ENCODE measurements at regions not wholly inside any gene's neighbourhood (a gene's known extent, or its start where the extent isn't known, plus 50 kb on each side); places are given as distances from the start of the nearest gene placed in this dataset.
A peak's percentile ranks its signal among the peaks of the same experiment; 100 is the strongest.
"Not testable (repeated sequence)": the region's sequence is repeated elsewhere in the genome, so short reads cannot be mapped to it uniquely, and the experiment has no call there.

DNA sequence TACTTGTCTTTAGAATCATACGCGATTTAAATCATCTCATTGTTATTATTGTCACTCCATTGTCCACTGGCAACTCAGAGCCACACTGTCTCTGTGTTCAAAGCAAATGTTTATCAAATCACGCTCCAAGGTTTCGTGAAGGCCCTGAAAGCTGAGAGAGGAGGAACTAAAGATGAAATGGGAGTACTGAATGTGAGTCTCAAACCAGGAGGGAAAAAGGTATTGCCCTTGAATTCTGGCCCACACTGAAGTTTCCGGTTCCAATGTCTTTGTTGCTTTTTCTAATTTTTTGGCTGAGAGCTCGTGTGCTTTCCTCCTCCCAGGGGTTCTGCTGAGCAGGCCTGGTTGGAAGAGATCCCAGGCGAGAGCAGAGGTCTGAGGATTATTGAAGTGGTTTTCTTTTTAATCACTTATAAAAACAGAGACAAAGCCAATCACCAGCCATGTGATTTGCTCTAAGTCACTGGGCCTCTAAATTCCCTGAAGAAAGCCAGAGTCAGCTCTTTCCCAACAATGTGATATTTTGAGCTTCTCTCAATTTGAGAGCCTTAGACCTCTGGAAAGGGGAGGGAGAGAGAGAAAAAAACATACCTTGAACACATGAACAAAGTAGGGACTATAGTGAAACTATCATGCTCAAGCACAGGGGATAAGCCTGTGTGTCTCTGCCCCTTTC is 420.8 kb upstream of the GRAMD2B start:
- peak; percentile 86 for DNase-seq

DNA sequence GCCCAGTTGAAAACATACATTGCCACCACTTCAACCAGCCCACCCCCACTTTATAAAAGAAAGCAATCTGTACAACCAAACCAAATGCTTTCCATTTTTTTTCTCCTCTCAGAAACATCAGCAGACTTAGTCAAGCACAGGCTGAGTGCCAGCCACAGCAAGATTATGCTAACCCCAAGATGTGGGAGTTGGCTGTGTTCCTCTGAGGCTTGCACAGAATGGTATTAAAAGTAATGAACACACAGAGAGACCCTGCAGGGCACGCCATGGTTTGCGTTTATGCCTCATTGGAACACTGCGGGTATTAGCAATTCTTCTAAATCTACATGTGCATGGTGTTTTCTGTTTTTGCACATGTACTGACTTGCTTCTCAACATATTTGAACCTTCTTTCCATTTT is 419.9 kb upstream of the GRAMD2B start:
- peak; percentile 68 for DNase-seq

- DNase-seq, result peak; percentile 98
These were observed 418.6 kb upstream of the GRAMD2B start for GRCh38 chr5:126004636-126005035.

DNA sequence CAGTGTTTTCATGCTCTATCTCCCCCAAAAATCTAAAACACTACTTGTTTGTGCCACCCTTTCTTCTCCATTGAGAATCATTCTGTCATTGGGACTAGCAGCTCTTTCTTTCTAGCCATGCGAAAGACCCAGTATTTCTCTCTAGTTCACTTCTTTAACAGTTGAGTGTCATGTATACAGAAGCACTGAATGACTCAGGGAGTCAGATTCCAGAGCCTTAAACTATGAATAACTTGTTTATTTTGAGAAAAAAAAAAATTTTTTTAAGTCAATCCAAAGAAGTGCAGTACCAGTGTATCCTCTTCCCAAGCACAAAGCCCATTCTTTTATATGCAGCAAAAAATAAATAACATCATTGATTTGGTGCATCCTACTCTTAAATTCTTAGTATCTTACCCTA is 415.4 kb upstream of the GRAMD2B start:
- DNase-seq, result no peak

DNA sequence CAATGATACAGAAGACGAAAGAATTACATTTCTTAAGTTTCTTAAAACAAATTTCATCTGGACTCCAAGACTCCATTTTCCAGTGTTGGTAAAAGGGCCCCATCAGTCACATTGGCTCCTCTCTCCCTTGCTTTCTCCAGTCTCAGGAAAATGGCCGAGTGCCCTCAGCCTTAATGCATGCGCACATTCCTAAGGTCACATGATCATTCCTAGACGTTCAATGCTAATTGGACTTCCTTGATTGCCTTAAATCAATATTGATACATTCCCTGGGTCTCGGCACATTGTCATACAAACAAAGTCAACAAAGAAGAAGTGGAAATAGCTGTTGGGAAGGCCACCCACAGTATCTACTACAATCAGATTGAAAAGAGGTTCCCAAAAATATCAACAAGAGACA is 413.6 kb upstream of the GRAMD2B start:
- no peak for DNase-seq

- DNase-seq, result not testable (repeated sequence)
These were observed 411.7 kb upstream of the GRAMD2B start for GRCh38 chr5:126011526-126011925.

- no peak for DNase-seq
These were observed 408.5 kb upstream of the GRAMD2B start for GRCh38 chr5:126014676-126015075.

DNA sequence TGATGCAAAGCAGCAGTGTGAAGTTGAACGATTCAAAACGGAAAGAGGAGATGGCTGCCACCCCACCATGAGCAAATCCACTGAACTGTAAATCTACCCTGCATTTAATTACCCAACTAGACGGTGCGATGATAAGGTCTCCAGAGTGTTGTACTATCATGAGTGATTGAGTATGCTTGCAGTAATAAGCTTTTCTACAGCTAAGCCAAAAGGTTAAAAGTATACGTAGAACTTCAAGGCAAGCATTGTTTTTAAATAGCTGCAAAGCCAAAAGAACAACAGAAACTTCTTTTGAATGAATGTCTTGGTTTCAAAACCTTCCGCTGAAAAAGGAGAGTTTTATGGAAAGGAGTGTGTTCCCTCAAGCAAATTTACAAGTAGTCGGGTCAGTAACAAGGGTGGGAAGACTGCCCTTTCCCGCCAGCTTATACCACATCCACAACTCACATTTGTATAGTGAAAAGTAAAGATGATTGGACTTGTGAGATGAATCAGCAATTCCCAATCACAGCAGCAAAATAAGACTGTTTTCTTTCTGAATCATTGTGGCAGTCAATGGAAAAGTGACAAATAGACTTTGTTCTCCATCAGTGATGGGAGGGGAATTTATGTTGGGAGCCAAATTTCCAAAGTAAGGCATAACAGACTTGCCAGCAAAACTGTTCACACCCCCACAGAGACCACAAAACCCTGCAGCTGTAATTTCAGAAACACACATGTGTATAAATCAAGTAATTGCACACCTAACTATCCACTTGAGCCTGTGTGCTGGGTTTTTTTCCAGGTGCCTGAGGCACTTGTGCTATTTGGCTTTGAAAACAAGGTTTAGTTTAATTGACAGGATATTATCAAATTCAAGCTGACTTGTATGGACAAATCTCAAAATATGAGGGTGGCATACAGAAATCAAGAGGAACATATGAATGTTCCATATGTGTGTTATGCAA is 407.7 kb upstream of the GRAMD2B start:
- DNase-seq, result peak; percentile 89

- DNase-seq, result peak; percentile 1
These were observed 407.0 kb upstream of the GRAMD2B start for GRCh38 chr5:126016256-126016655.

DNA sequence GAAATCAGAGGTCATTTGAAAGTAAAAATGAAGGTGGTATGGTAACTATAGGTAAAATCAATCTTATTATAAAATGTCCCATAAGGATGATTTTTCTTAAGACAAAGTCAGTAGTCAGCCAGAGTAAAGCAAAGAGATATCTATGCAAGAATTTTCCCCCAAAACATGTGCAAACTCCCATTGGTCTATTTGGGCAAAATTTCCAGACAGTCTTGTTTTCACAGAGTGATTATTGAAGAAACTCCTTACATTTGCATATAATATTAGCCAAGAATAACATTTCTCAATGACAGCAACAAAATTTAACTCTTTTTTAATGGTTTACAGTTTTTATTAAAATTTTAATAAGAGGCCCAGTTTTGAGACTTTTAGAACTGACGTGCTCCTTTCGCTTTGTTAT is 406.1 kb upstream of the GRAMD2B start:
- DNase-seq, result no peak

DNA sequence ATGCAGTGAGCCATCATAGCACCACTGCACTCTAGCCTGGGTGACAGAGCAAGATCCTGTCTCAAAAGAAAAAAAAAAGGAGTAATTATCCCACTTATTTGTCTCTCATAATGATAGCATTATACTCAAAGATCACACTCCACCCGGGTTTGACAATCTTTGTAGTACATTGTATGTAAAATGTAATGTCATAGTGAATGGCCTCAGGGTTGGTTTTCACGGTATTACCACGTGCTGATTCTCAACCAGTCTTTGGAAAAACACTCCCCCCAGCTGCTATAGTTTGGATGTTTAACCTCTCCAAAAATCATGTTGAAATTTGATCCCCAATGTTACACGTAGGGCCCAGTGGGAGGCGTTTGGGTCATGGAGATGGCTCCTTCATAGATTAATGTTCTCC is 402.4 kb upstream of the GRAMD2B start:
- no peak for DNase-seq

GRCh38 chr5:126023994-126024441 is 399.2 kb upstream of the GRAMD2B start:
- no peak for DNase-seq

DNA sequence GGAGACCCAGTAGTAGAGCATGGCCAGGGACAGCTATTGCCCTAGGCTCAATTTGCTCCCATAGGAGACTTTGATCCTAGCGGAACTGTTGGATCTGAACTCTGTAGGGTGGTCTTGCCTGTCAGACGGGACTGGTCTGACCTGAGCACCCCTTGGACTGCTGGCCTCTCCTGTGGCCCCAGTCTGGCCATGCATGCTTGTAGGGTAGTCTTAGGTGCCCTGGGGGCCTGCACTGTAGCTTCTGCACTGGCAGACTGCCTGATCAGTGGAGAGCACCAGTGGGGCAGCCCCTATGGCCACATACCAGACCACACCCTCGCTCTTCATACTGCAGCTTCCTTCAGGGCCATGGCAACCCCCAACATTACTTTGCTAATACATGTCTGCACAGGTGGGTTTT is 396.1 kb upstream of the GRAMD2B start:
- DNase-seq, result no peak

- DNase-seq, result no peak
These were observed 395.6 kb upstream of the GRAMD2B start for GRCh38 chr5:126027652-126028051.

DNA sequence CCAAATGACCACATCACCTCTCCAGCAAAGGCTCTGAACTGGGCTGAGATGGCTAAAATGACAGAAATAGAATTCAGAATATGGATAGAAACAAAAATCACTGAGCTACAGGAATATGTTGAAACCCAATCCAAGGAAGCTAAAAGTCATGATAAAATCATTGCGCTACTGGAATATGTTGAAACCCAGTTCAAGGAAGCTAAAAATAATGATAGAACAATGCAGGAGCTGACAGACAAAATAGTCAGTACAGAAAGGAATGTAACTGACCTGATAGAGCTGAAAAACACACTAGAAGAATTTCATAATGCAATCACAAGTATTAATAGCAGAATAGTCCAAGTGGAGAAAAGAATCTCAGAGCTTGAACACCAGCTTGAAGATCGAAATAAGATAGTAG is 394.9 kb upstream of the GRAMD2B start:
- DNase-seq, result no peak

- not testable (repeated sequence) for DNase-seq
These were observed 393.9 kb upstream of the GRAMD2B start for GRCh38 chr5:126029282-126029681.

DNA sequence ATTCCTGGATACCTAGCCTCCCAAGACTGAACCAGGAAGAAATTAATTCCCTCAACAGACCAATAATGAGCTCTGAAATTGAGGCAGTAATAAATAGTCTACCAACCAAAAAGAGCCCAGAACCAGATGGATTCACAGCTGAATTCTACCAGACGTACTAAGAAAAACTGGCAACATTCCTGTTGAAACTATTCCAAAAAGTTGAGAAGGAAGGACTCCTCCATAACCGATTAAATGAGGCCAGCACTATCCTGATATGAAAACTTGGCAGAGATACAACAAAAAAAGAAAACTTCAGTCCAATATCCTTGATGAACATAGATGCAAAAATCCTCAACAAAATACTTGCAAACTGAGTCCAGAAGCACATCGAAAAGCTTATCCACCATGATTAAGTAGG is 392.5 kb upstream of the GRAMD2B start:
- no peak for DNase-seq

- no peak for DNase-seq
These were observed 391.1 kb upstream of the GRAMD2B start for GRCh38 chr5:126031989-126032716.

DNA sequence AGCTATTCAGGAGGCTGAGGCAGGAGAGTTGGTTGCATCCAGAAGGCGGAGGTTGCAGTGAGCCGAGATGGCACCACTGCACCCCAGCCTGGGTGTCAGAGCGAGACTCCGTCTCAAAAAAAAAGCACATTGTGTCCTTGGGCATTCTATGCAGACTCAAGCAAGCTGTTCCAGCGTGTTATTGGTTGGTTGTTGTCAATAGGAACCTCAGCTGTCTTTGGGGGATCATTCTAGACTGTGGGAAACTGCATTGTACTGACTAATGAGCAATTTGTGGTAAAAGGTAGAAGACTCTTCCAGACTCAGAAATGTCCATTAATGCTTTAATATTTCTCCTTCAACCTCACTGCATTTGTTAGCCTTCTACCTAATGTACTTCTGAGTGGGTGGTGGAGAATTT is 379.5 kb upstream of the GRAMD2B start:
- no peak for DNase-seq

GRCh38 chr5:126044111-126044668 is 379.0 kb upstream of the GRAMD2B start:
- DNase-seq, result peak; percentile 2

GRCh38 chr5:126044931-126045565 is 378.2 kb upstream of the GRAMD2B start:
- no peak for DNase-seq

DNA sequence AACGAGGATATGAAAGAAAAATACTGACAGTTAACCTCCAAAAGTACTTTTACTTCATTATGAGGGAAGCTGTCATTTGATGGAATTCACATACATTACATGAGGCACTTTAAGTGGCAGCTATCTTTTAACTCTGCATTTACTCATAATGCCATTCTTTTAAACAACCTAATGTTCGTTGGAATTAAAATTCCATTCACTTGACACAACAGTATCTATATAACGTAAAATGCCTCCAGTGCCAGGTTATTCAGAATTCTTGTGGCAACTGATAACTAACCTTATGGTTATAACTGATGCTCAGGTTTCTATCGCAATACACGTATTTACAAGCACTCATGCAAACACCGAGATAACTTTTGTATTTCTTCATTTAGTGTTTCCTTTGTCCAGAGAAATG is 376.9 kb upstream of the GRAMD2B start:
- DNase-seq, result no peak
